Adrenal gland (tissue), 9 donors: ENCODE measurements at regions not wholly inside any gene's neighbourhood (a gene's known extent, or its start where the extent isn't known, plus 50 kb on each side); places are given as distances from the start of the nearest gene placed in this dataset.

Source experiments
- DNase-seq, 7 donors: peaks; one replicate each; pipeline ENCODE4 v3.0.0-alpha.2; 2019 to 2020
- H3K27ac ChIP-seq, 5 donors: fragments of 200-600 bp; sonication (generic) in 4 of 5; 1 replicate in 3 of 5; 2 replicates in 2 of 5; pipeline versions ENCODE4 v1.5.1 to v1.8.0; 2016 to 2020; ENCODE audit warnings: mild to moderate bottlenecking in 1 of 5
- H3K27me3 ChIP-seq: fragments of 200-600 bp; 2 replicates; pipeline ENCODE4 v1.8.0; 2021
- H3K36me3 ChIP-seq, 2 donors: fragments of 200-600 bp; replicated peaks in 1 of 2; 1 replicate in 1 of 2; 2 replicates in 1 of 2; pipeline versions ENCODE4 v1.5.1 to v1.8.0; 2018 to 2022
- H3K4me1 ChIP-seq, 2 donors: fragments of 200-600 bp; replicated peaks in 1 of 2; 1 replicate in 1 of 2; 2 replicates in 1 of 2; pipeline versions ENCODE4 v1.5.1 to v1.8.0; 2018 to 2021
- H3K4me3 ChIP-seq, 4 donors: fragments of 200-600 bp; sonication (generic) in 3 of 4; one replicate each; pipeline ENCODE4 v1.5.1; 2016 to 2018
- H3K9me3 ChIP-seq, 3 donors: fragments of 200-600 bp; sonication (generic) in 1 of 3; replicated peaks in 1 of 3; 1 replicate in 2 of 3; 2 replicates in 1 of 3; pipeline versions ENCODE4 v1.5.1 to v1.8.0; 2016 to 2021
- POLR2A ChIP-seq, 2 donors: fragments of 450-650 bp; IDR thresholded peaks; one replicate each; pipeline ENCODE4 v1.6.1; 2017; ENCODE audit warnings: antibody characterized with exemption in 2 of 2, mild to moderate bottlenecking in 2 of 2, moderate library complexity in 1 of 2
- WGBS, 4 donors: extraction: QIAGEN DNeasy Blood & Tissue Kit in 2 of 4; methylation state at CpG; one replicate each; pipeline versions ENCODE4 v1.1.5 to v1.1.7; 2013 to 2017; 5-methylcytosine and 5-hydroxymethylcytosine counted together
- intact Hi-C, 2 donors: fragments of 100-400 bp; cut with DNase I; formaldehyde crosslinking; loops; one replicate each; pipeline versions ENCODE4 v1.14.1 to v1.15.0; 2022 to 2023
- TF ChIP-seq, protein P1 (sequence below), 6 experiments: fragments of 450-650 bp in 4 of 6; fragments of 200-600 bp in 2 of 6; sonication (generic) in 1 of 6; IDR thresholded peaks; 1 replicate in 5 of 6; 2 replicates in 1 of 6; pipeline versions ENCODE4 v1.5.1 to v1.8.0; 2016 to 2021; ENCODE audit warnings: antibody characterized with exemption in 6 of 6, mild to moderate bottlenecking in 2 of 6, moderate library complexity in 1 of 6
- donor health status: healthy with polysubstance abuse.
- donor health status: Bipolar disorder and iron deficiency.
- donor health status: DM: yes; HTN: yes; CAD: no.
- donor health status: DM: no; HTN: no; CAD: no.
- donor health status: DM: no; HTN: no; CAD: no.

DNA sequence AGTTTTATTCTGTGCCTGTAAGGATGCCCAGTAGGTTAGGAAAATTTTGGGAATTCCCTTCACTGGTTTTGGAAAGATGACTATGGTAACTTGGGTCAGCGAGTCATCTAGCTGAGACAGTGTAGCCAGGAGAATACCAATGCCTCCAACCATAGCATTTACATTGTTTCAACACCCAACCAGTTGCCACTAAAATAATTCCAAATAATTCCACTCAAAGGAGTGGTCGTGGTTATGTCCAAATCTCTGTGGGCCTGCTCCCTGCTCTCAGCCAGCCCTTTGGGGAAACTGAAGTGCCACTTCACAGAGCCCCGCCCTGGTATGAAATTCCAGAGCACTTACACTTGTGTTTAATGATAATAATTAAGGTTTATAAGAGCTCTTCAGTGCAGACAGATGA is 310.5 kb downstream of the PLK2 start:
- DNase-seq = no peak
- Histone ChIP-seq H3K9me3 (no peaks in the 10 kb centered on the region), H3K4me1 (no peaks in the 10 kb centered on the region), H3K27ac (no peak overlapping the region), H3K36me3 (no peaks in the 10 kb centered on the region), H3K4me3 (no peak overlapping the region), H3K27me3 (no peaks in the 10 kb centered on the region)
- TF ChIP-seq POLR2A (IDR thresholded peaks at IDR 0.05) = no peak
- TF ChIP-seq, protein P1, sequence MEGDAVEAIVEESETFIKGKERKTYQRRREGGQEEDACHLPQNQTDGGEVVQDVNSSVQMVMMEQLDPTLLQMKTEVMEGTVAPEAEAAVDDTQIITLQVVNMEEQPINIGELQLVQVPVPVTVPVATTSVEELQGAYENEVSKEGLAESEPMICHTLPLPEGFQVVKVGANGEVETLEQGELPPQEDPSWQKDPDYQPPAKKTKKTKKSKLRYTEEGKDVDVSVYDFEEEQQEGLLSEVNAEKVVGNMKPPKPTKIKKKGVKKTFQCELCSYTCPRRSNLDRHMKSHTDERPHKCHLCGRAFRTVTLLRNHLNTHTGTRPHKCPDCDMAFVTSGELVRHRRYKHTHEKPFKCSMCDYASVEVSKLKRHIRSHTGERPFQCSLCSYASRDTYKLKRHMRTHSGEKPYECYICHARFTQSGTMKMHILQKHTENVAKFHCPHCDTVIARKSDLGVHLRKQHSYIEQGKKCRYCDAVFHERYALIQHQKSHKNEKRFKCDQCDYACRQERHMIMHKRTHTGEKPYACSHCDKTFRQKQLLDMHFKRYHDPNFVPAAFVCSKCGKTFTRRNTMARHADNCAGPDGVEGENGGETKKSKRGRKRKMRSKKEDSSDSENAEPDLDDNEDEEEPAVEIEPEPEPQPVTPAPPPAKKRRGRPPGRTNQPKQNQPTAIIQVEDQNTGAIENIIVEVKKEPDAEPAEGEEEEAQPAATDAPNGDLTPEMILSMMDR (IDR thresholded peaks at IDR 0.05) = no peak
- 83 to 90% (median 88%) methylated on average over 3 of the region's 3 CpGs for WGBS, 4 donors
- intact Hi-C loops = no loop called here

DNA sequence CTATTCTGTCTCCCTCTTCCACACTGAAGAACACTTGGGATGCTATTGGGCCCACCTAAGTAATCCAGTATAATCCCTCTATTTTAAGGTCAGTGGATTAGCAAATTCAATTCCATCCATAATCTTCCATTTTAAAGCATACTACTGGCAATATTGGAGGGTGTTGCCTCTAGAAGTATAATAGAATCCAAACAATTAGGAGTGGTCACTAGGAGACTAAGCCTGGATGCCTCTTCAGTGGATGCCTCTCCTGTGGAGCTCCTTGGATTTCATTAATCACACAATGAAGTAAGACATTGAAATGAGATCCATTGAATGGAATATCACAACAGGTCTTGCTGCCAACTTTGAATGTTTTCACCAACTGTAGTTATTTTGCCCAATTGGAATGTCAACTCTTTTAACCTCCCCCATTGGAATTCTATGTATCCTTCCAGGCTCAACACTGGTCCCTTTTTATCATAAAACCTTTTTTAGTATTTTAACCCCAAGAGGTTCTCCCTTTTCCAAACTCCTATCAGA is 311.6 kb downstream of the PLK2 start:
- no peak overlapping the region for H3K27ac ChIP-seq
- no peak overlapping the region for H3K4me3 ChIP-seq
- no peaks in the 10 kb centered on the region for H3K27me3 ChIP-seq
- TF ChIP-seq, protein P1 (IDR thresholded peaks at IDR 0.05) = no peak
- no peak for TF ChIP-seq POLR2A (IDR thresholded peaks at IDR 0.05)
- H3K36me3 ChIP-seq = no peaks in the 10 kb centered on the region
- intact Hi-C loops = no loop called here
- DNase-seq = no peak
- H3K4me1 ChIP-seq = no peaks in the 10 kb centered on the region
- no peaks in the 10 kb centered on the region for H3K9me3 ChIP-seq

DNA sequence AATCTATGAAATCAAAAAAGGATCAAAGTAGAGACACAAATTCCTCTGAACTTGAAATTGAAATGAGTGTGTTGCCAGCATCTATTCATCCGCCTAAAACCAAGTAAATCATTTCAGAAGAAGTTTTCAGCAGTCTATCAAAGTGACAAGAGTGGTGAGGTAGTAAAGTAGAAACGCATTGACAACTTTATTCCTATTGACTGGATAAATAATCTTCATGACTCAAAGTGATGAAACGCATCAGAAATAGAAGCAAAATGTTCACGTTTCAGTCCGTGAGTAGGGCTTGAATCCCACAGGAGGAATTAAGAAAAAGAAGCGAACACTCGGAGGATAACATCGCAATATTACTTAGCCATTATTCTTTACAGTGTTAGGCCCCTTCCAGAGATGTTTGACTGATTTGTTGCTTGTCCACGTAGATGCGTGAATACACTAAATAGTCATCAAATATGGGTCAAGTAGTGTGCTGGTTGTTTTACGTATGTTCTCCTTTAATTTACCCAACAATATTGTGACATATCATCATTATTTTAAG is 314.4 kb downstream of the PLK2 start:
- Histone ChIP-seq H3K27ac (no peak overlapping the region), H3K4me3 (no peak overlapping the region), H3K4me1 (no peaks in the 10 kb centered on the region), H3K27me3 (no peaks in the 10 kb centered on the region), H3K36me3 (no peaks in the 10 kb centered on the region), H3K9me3 (no peaks in the 10 kb centered on the region)
- 82 to 93% (median 87%) methylated on average over 11 of the region's 11 CpGs for WGBS, 4 donors
- TF ChIP-seq, protein P1 (IDR thresholded peaks at IDR 0.05) = no peak
- no peak for TF ChIP-seq POLR2A (IDR thresholded peaks at IDR 0.05)
- no peak for DNase-seq
- intact Hi-C loops = no loop called here

DNA sequence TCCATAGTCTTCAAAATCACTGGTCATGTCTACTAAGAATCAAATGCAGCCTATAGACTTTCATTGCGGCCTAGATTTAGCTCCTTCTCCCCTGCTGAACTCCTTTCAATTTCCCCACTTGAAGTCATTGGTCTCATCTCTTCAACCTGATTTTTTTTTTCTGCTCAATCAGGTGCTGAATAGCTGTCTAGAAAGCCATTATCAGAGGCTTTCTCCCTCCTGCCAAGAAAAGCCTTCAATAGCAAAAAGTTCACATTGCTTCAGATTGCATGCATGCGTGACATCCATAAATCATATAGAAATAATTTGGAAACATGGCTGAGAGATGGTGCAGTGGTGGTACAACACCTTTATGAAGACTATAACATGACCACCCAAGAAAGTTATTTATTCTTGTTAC is 316.2 kb downstream of the PLK2 start:
- no peak overlapping the region for H3K4me3 ChIP-seq
- peaks cover 0 to 3% of the 10 kb centered on the region in 2 donors for H3K4me1 ChIP-seq
- no peaks in the 10 kb centered on the region for H3K9me3 ChIP-seq
- no peak for DNase-seq
- H3K27me3 ChIP-seq = no peaks in the 10 kb centered on the region
- H3K27ac ChIP-seq = no peak overlapping the region
- TF ChIP-seq POLR2A (IDR thresholded peaks at IDR 0.05) = no peak
- TF ChIP-seq, protein P1 (IDR thresholded peaks at IDR 0.05) = no peak
- 84 to 91% (median 87%) methylated on average over 2 of the region's 2 CpGs for WGBS, 4 donors
- H3K36me3 ChIP-seq = no peaks in the 10 kb centered on the region
- intact Hi-C loops = no loop called here
